Upper lobe of left lung (tissue), 6 donors: ENCODE measurements at regions not wholly inside any gene's neighbourhood (a gene's known extent, or its start where the extent isn't known, plus 50 kb on each side); places are given as distances from the start of the nearest gene placed in this dataset.

Experiments used
- ATAC-seq, 2 donors: fragments of 200-7000 bp; cut with Tn5 transposase; one replicate each; pipeline ENCODE4 v1.9.1; 2022; ENCODE audit warnings: mild to moderate bottlenecking in 2 of 2, moderate library complexity in 2 of 2; ENCODE audit not compliant: low FRiP score in 2 of 2
- DNase-seq, 2 donors: peaks; one replicate each; pipeline ENCODE4 v3.0.0-alpha.2; 2019 to 2020
- H3K27ac ChIP-seq, 4 donors: fragments of 200-600 bp; sonication (generic); one replicate each; pipeline ENCODE4 v1.5.1; 2016 to 2019
- H3K27me3 ChIP-seq, 4 donors: fragments of 200-600 bp; sonication (generic); one replicate each; pipeline ENCODE4 v1.5.1; 2017 to 2019
- H3K36me3 ChIP-seq, 4 donors: fragments of 200-600 bp; sonication (generic); one replicate each; pipeline ENCODE4 v1.5.1; 2016 to 2019
- H3K4me1 ChIP-seq, 4 donors: fragments of 200-600 bp; sonication (generic); one replicate each; pipeline ENCODE4 v1.5.1; 2018 to 2019
- H3K4me3 ChIP-seq, 4 donors: fragments of 200-600 bp; sonication (generic); one replicate each; pipeline ENCODE4 v1.5.1; 2017 to 2019; ENCODE audit warnings: mild to moderate bottlenecking in 2 of 4, moderate library complexity in 1 of 4
- H3K9me3 ChIP-seq, 4 donors: fragments of 200-600 bp; sonication (generic); one replicate each; pipeline ENCODE4 v1.5.1; 2018 to 2019
- EP300 ChIP-seq, 4 donors: sonication (generic); formaldehyde crosslinking; IDR thresholded peaks; one replicate each; pipeline ENCODE4 v1.5.1; 2017; ENCODE audit warnings: antibody characterized with exemption in 4 of 4, control low read depth in 2 of 4
- POLR2A ChIP-seq, 4 donors: fragments of 450-650 bp; IDR thresholded peaks; one replicate each; pipeline ENCODE4 v1.5.1; 2016 to 2017; ENCODE audit warnings: antibody characterized with exemption in 4 of 4, mild to moderate bottlenecking in 2 of 4
- POLR2AphosphoS5 ChIP-seq, 2 donors: sonication (generic); formaldehyde crosslinking; IDR thresholded peaks; one replicate each; pipeline ENCODE4 v1.5.1; 2017; ENCODE audit warnings: antibody characterized with exemption in 2 of 2
- WGBS, 2 donors: methylation state at CpG; one replicate each; pipeline ENCODE4 v1.1.5; 2017 to 2018; 5-methylcytosine and 5-hydroxymethylcytosine counted together
- TF ChIP-seq, protein P1 (sequence below), 6 experiments: fragments of 450-650 bp in 4 of 6; fragments of 200-600 bp in 2 of 6; sonication (generic) in 2 of 6; IDR thresholded peaks; one replicate each; pipeline ENCODE4 v1.5.1; 2016 to 2019; ENCODE audit warnings: antibody characterized with exemption in 6 of 6
- donor health status: DM: no; HTN: no; CAD: no; lungs with moderate emphysema.
- donor health status: DM: no; HTN: yes; CAD: no; lungs with severe emphysema.

- TF ChIP-seq EP300 (IDR thresholded peaks at IDR 0.05) (no peak), POLR2A (IDR thresholded peaks at IDR 0.05) (no peak), POLR2AphosphoS5 (IDR thresholded peaks at IDR 0.05) (no peak)
- TF ChIP-seq, protein P1, sequence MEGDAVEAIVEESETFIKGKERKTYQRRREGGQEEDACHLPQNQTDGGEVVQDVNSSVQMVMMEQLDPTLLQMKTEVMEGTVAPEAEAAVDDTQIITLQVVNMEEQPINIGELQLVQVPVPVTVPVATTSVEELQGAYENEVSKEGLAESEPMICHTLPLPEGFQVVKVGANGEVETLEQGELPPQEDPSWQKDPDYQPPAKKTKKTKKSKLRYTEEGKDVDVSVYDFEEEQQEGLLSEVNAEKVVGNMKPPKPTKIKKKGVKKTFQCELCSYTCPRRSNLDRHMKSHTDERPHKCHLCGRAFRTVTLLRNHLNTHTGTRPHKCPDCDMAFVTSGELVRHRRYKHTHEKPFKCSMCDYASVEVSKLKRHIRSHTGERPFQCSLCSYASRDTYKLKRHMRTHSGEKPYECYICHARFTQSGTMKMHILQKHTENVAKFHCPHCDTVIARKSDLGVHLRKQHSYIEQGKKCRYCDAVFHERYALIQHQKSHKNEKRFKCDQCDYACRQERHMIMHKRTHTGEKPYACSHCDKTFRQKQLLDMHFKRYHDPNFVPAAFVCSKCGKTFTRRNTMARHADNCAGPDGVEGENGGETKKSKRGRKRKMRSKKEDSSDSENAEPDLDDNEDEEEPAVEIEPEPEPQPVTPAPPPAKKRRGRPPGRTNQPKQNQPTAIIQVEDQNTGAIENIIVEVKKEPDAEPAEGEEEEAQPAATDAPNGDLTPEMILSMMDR (IDR thresholded peaks at IDR 0.05): no peak
- Histone ChIP-seq H3K4me1 (no peaks in the 10 kb centered on the region), H3K9me3 (no peaks in the 10 kb centered on the region), H3K36me3 (no peaks in the 10 kb centered on the region), H3K4me3 (no peak overlapping the region), H3K27me3 (no peaks in the 10 kb centered on the region), H3K27ac (no peak overlapping the region)
- ATAC-seq (no peak), DNase-seq (no peak)
- 76 to 82% methylated on average over 2 to 3 of the region's 3 CpGs for WGBS, 2 donors
Measured at GRCh38 chr11:131305005-131305404, 65.4 kb upstream of the NTM start.

DNA sequence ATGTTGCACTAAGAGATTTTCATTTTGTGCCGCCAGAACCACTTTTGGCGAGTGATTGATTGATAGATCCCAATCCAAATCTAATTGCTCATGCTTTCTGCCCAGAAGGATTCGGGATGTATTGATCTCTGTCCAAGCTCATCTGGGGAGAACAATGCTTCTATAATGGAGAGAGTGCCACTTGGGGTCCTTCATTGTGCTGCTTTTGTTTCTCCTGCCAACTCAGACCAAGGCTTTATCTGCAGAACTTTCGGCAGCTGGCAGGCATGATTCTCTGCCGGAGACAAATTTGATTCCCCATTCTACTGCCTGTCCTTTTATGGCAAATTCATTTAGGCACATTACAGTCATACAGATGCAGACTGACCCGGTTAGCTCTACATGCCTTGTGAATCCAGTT lies 62.9 kb upstream of the NTM start:
- WGBS, 2 donors: 88 to 90% methylated on average over 6 of the region's 6 CpGs
- H3K4me3 ChIP-seq: no peak overlapping the region

DNA sequence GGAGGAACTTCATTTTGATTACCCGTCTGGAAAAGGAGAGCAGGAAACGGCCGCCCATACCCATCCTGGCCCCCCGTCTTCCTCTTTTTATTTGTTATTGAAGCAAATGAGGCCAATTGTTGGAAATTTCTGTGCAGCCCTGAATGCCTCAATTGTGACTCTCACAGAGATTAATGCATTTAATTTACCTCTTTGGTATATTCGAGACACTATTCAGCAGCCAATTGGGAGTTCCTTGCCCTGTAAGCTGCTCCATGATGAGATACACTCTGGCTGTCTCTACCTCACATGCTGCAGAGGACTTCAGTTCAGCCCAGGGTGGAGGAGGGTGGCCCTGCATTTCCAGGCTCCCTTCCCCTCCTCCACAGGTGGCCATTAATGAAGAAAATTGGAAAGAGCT lies 60.6 kb upstream of the NTM start:
- Histone ChIP-seq H3K27ac (no peak overlapping the region), H3K9me3 (no peaks in the 10 kb centered on the region), H3K27me3 (no peaks in the 10 kb centered on the region), H3K4me3 (no peak overlapping the region), H3K4me1 (no peaks in the 10 kb centered on the region), H3K36me3 (no peaks in the 10 kb centered on the region)
- ATAC-seq: no peak
- TF ChIP-seq POLR2AphosphoS5 (IDR thresholded peaks at IDR 0.05) (no peak), EP300 (IDR thresholded peaks at IDR 0.05) (no peak), POLR2A (IDR thresholded peaks at IDR 0.05) (no peak)
- TF ChIP-seq, protein P1 (IDR thresholded peaks at IDR 0.05): no peak
- DNase-seq: no peak
- WGBS, 2 donors: 43 to 44% methylated on average over 5 of the region's 5 CpGs

More for the DNA sequence above, 62.9 kb upstream of the NTM start:
- TF ChIP-seq EP300 (IDR thresholded peaks at IDR 0.05) (no peak), POLR2AphosphoS5 (IDR thresholded peaks at IDR 0.05) (no peak), POLR2A (IDR thresholded peaks at IDR 0.05) (no peak)
- TF ChIP-seq, protein P1 (IDR thresholded peaks at IDR 0.05): no peak
- no peaks in the 10 kb centered on the region for H3K9me3 ChIP-seq
- H3K36me3 ChIP-seq: no peaks in the 10 kb centered on the region
- DNase-seq: no peak
- no peaks in the 10 kb centered on the region for H3K4me1 ChIP-seq
- H3K27ac ChIP-seq: no peak overlapping the region
- ATAC-seq: no peak
- H3K27me3 ChIP-seq: no peaks in the 10 kb centered on the region

DNA sequence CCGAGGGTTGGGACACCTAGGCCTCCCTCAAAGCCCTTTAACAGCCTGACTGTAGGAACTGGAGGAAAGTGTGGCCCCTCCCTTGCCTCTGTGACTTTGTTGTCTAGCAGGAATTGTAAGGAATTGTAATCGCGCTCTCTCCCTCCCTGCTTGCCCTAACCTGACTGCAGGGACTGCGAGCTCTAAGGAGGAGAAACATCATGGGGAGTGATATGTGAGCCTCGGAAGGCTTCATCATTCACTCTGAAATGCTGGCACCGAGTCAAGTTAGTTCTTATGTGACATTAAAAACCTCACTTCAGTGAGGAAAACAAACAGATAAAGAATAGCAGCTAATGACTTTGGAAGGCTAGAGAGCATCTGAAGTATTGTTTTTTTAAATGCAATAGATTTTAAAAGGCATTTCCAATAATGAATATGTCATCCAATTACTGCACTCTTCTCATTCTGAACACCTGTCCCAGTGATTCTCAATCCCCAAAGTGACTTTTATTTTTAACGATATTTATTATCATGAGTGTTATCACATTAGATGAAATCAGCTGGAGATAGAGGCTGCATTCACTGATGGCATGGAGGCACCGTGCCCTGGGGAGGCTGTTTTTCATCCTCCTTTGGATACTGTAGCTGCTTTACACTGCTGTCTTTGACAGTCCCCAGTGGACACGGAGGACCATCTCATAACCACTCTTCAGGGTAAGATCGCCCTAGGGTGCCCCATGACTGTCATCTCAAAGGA lies 58.5 kb upstream of the NTM start:
- ATAC-seq (no peak), DNase-seq (no peak)
- no peak overlapping the region for H3K4me3 ChIP-seq
- no peak overlapping the region for H3K27ac ChIP-seq
- no peaks in the 10 kb centered on the region for H3K36me3 ChIP-seq
- no peak for TF ChIP-seq EP300 (IDR thresholded peaks at IDR 0.05)
- no peak for TF ChIP-seq POLR2AphosphoS5 (IDR thresholded peaks at IDR 0.05)
- TF ChIP-seq, protein P1 (IDR thresholded peaks at IDR 0.05): no peak
- no peak for TF ChIP-seq POLR2A (IDR thresholded peaks at IDR 0.05)
- H3K4me1 ChIP-seq: no peaks in the 10 kb centered on the region
- no peaks in the 10 kb centered on the region for H3K9me3 ChIP-seq
- no peaks in the 10 kb centered on the region for H3K27me3 ChIP-seq
- 67 to 77% methylated on average over 9 to 10 of the region's 10 CpGs for WGBS, 2 donors
